Mesenchymal stem cell (in vitro differentiated cells and primary cell): ENCODE measurements at regions not wholly inside any gene's neighbourhood (a gene's known extent, or its start where the extent isn't known, plus 50 kb on each side); places are given as distances from the start of the nearest gene placed in this dataset.

Source experiments
- DNase-seq: peaks from one replicate; pipeline ENCODE4 v3.0.0-alpha.2; 2013
- H2AFZ ChIP-seq: one replicate; pipeline ENCODE4 v1.6.1; 2013; ENCODE audit warnings: low read depth, mild to moderate bottlenecking, control low read depth, inconsistent platforms, low read length, moderate library complexity
- H2AK5ac ChIP-seq: 2 replicates; pipeline ENCODE4 v1.6.1; 2013; ENCODE audit warnings: low read length, moderate library complexity, mild to moderate bottlenecking, inconsistent platforms; ENCODE audit not compliant: severe bottlenecking
- H2BK120ac ChIP-seq: one replicate; pipeline ENCODE4 v1.6.1; 2013; ENCODE audit warnings: low read depth, mild to moderate bottlenecking, inconsistent platforms, low read length, moderate library complexity
- H2BK12ac ChIP-seq, 2 experiments: one replicate each; pipeline ENCODE4 v1.6.1; 2013; ENCODE audit warnings: inconsistent platforms in 2 of 2, low read length in 2 of 2, mild to moderate bottlenecking in 2 of 2, moderate library complexity in 2 of 2, control low read depth in 1 of 2
- H2BK15ac ChIP-seq: one replicate; pipeline ENCODE4 v1.6.1; 2013; ENCODE audit warnings: mild to moderate bottlenecking, low read depth, inconsistent platforms; ENCODE audit not compliant: poor library complexity, severe bottlenecking
- H2BK5ac ChIP-seq: 2 replicates; pipeline ENCODE4 v1.6.1; 2013; ENCODE audit warnings: low read depth, mild to moderate bottlenecking, low read length, control low read depth, inconsistent platforms; ENCODE audit not compliant: poor library complexity, severe bottlenecking
- H3K14ac ChIP-seq, 2 experiments: one replicate each; pipeline ENCODE4 v1.6.1; 2013; ENCODE audit warnings: inconsistent platforms in 2 of 2, low read length in 2 of 2, control low read depth in 1 of 2, mild to moderate bottlenecking in 1 of 2, moderate library complexity in 1 of 2
- H3K18ac ChIP-seq, 2 experiments: one replicate each; pipeline ENCODE4 v1.6.1; 2013; ENCODE audit warnings: inconsistent platforms in 2 of 2, low read length in 2 of 2, control low read depth in 1 of 2, low read depth in 1 of 2, mild to moderate bottlenecking in 1 of 2
- H3K23ac ChIP-seq, 2 experiments: one replicate each; pipeline ENCODE4 v1.6.1; 2013; ENCODE audit warnings: inconsistent platforms in 2 of 2, low read length in 2 of 2, mild to moderate bottlenecking in 2 of 2, moderate library complexity in 2 of 2, control low read depth in 1 of 2
- H3K27ac ChIP-seq: 2 replicates; pipeline ENCODE4 v1.5.1; 2013; ENCODE audit warnings: mild to moderate bottlenecking, moderate library complexity, low read length, control low read depth, inconsistent platforms; ENCODE audit not compliant: poor library complexity, severe bottlenecking
- H3K27me3 ChIP-seq, 2 experiments: 2 replicates each; pipeline versions ENCODE4 v1.6.1 to v1.7.0; 2013; ENCODE audit warnings: low read length in 2 of 2, mild to moderate bottlenecking in 2 of 2, moderate library complexity in 2 of 2, control low read depth in 1 of 2, inconsistent platforms in 1 of 2; ENCODE audit not compliant: control insufficient read depth in 1 of 2, insufficient read depth in 1 of 2
- H3K36me3 ChIP-seq, 2 experiments: 2 replicates each; pipeline versions ENCODE4 v1.6.1 to v1.7.0; 2013; ENCODE audit warnings: low read length in 2 of 2, control low read depth in 1 of 2, inconsistent platforms in 1 of 2, low read depth in 1 of 2, mild to moderate bottlenecking in 1 of 2; ENCODE audit not compliant: insufficient read depth in 2 of 2, control insufficient read depth in 1 of 2
- H3K4ac ChIP-seq, 2 experiments: one replicate each; pipeline ENCODE4 v1.6.1; 2013; ENCODE audit warnings: inconsistent platforms in 2 of 2, low read length in 2 of 2, mild to moderate bottlenecking in 2 of 2, moderate library complexity in 2 of 2, control low read depth in 1 of 2, low read depth in 1 of 2
- H3K4me1 ChIP-seq: 2 replicates; pipeline ENCODE4 v1.6.1; 2013; ENCODE audit warnings: low read depth, low read length, control low read depth; ENCODE audit not compliant: control insufficient read depth, insufficient read depth
- H3K4me2 ChIP-seq: 2 replicates; pipeline ENCODE4 v1.6.1; 2013; ENCODE audit warnings: low read length, mild to moderate bottlenecking, inconsistent platforms; ENCODE audit not compliant: poor library complexity, severe bottlenecking
- H3K4me3 ChIP-seq, 2 experiments: 2 replicates each; pipeline versions ENCODE4 v1.5.1 to v1.7.0; 2013; ENCODE audit warnings: low read length in 2 of 2, mild to moderate bottlenecking in 2 of 2, control low read depth in 1 of 2, low read depth in 1 of 2; ENCODE audit not compliant: insufficient read depth in 1 of 2
- H3K79me1 ChIP-seq: replicated peaks from 2 replicates; pipeline ENCODE4 v1.6.1; 2013; ENCODE audit warnings: mild to moderate bottlenecking, control low read depth, low read length, inconsistent platforms; ENCODE audit not compliant: poor library complexity, severe bottlenecking
- H3K9ac ChIP-seq: 2 replicates; pipeline ENCODE4 v1.7.0; 2013; ENCODE audit warnings: mild to moderate bottlenecking, low read length, moderate library complexity
- H3K9me3 ChIP-seq: 2 replicates; pipeline ENCODE4 v1.7.0; 2013; ENCODE audit warnings: mild to moderate bottlenecking, low read length; ENCODE audit not compliant: control insufficient read depth
- H4K8ac ChIP-seq: one replicate; pipeline ENCODE4 v1.6.1; 2013; ENCODE audit warnings: inconsistent platforms, mild to moderate bottlenecking, low read length, moderate library complexity
- H4K91ac ChIP-seq: one replicate; pipeline ENCODE4 v1.6.1; 2013; ENCODE audit warnings: mild to moderate bottlenecking, low read length, inconsistent platforms
- WGBS: methylation state at CpG from one replicate; pipeline ENCODE4 v1.1.7; 2013; ENCODE audit warnings: mixed read lengths; 5-methylcytosine and 5-hydroxymethylcytosine counted together

GRCh38 chr7:22587322-22587721 is 87.3 kb upstream of the STEAP1B start:
- H2BK12ac ChIP-seq: no peak overlapping the region
- no peak overlapping the region for H4K8ac ChIP-seq
- no peak overlapping the region for H3K23ac ChIP-seq
- no peaks in the 10 kb centered on the region for H3K9me3 ChIP-seq
- H2BK5ac ChIP-seq: no peak overlapping the region
- H3K79me1 ChIP-seq: peaks cover 2% of the 10 kb centered on the region
- H3K36me3 ChIP-seq: no peaks in the 10 kb centered on the region
- no peak overlapping the region for H3K9ac ChIP-seq
- no peak overlapping the region for H3K4me3 ChIP-seq
- no CpG with 5 or more reads among the region's 2 CpGs for WGBS
- H3K18ac ChIP-seq: no peak overlapping the region
- no peak overlapping the region for H2AK5ac ChIP-seq
- H2AFZ ChIP-seq: no peak overlapping the region
- no peak overlapping the region for H3K4ac ChIP-seq
- no peak overlapping the region for H2BK15ac ChIP-seq
- H3K27me3 ChIP-seq: no peaks in the 10 kb centered on the region
- peaks cover 24% of the 10 kb centered on the region for H3K4me1 ChIP-seq
- H3K27ac ChIP-seq: peak overlapping the region; percentile 97
- peak; percentile 87 for DNase-seq
- peak overlapping the region; percentile 81 for H2BK120ac ChIP-seq
- H3K14ac ChIP-seq: no peak overlapping the region
- H3K4me2 ChIP-seq: no peak overlapping the region
- H4K91ac ChIP-seq: no peak overlapping the region

DNA sequence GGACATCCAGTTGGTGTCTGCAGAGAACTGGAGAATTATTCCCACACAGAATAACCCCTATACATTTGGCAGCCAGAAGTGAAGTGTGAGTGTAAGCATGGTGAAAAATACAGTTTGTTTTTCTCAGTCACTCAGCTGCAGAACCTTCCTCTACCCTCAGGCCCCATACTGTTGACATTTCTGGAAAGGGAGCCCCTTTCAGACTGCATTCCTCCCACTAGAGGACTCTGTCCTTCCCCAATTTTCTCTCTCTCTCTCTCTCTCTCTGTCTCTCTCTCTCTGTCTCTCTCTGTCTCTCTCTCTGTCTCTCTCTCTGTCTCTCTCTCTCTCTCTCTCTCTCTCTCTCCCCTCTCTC is 86.8 kb upstream of the STEAP1B start:
- Histone ChIP-seq H3K9ac (no peak overlapping the region), H3K4ac (peak overlapping the region in 1 of 2 experiments; percentile 67), H3K23ac (no peak overlapping the region), H3K4me3 (no peak overlapping the region), H2BK12ac (peak overlapping the region; percentile 59 to 81), H3K14ac (no peak overlapping the region), H2BK5ac (peak overlapping the region; percentile 75), H3K27me3 (no peaks in the 10 kb centered on the region), H2AFZ (no peak overlapping the region), H2AK5ac (peak overlapping the region; percentile 93), H3K27ac (peak overlapping the region; percentile 97), H2BK15ac (no peak overlapping the region), H3K36me3 (no peaks in the 10 kb centered on the region), H3K4me1 (peaks cover 24% of the 10 kb centered on the region), H4K8ac (no peak overlapping the region), H4K91ac (no peak overlapping the region), H3K4me2 (no peak overlapping the region), H3K9me3 (no peaks in the 10 kb centered on the region), H3K18ac (peak overlapping the region in 1 of 2 experiments; percentile 50), H3K79me1 (peaks cover 2% of the 10 kb centered on the region), H2BK120ac (no peak overlapping the region)
- DNase-seq: peak; percentile 93

DNA sequence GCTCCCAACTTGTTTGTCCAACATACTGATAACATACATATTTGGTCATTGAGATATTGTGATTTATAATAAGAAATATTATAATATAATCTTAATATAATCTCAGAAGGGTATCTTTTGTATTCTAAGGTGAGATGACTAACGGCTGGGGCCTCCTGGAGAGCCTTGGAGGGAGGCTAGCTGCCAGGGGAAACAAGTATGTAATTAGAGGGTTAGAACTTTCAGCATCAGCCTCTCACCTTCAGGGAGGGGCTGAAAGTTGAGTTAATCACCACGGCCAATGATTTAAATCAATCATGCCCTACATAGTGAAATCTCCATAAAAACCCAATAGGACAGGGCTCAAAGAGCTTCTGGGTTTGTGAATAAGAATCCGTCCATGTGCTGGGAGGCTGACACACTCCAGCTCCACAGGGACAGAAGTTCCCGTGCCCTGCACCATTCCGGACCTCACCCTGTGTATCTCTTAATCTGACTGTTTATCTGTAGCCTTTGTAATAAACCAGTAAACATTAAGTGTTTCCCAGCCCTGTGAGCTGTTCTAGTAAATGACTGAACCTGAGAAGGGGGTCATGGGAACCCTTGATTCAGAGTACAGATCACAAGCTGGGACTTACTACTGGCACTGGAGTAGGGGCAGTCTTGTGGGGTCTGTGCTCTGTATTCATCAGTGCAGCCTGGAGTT is 86.3 kb upstream of the STEAP1B start:
- H4K91ac ChIP-seq: peak overlapping the region; percentile 93
- DNase-seq: peak; percentile 96
- no peaks in the 10 kb centered on the region for H3K36me3 ChIP-seq
- peak overlapping the region; percentile 82 to 83 for H3K18ac ChIP-seq
- 35% methylated on average over 4 of the region's 5 CpGs for WGBS
- no peaks in the 10 kb centered on the region for H3K9me3 ChIP-seq
- peak overlapping the region in 1 of 2 experiments; percentile 67 for H3K4ac ChIP-seq
- no peak overlapping the region for H3K9ac ChIP-seq
- H2AK5ac ChIP-seq: peak overlapping the region; percentile 93
- H4K8ac ChIP-seq: peak overlapping the region; percentile 79
- no peaks in the 10 kb centered on the region for H3K27me3 ChIP-seq
- peak overlapping the region; percentile 52 for H2BK120ac ChIP-seq
- peak overlapping the region; percentile 79 for H3K27ac ChIP-seq
- H2AFZ ChIP-seq: no peak overlapping the region
- peaks cover 2% of the 10 kb centered on the region for H3K79me1 ChIP-seq
- peak overlapping the region; percentile 75 for H2BK5ac ChIP-seq
- no peak overlapping the region for H3K23ac ChIP-seq
- H3K4me2 ChIP-seq: no peak overlapping the region
- H3K4me3 ChIP-seq: no peak overlapping the region
- no peak overlapping the region for H3K14ac ChIP-seq
- H3K4me1 ChIP-seq: peaks cover 24% of the 10 kb centered on the region
- no peak overlapping the region for H2BK15ac ChIP-seq
- H2BK12ac ChIP-seq: peak overlapping the region; percentile 87 to 92

- H2BK5ac ChIP-seq: no peak overlapping the region
- peaks cover 2% of the 10 kb centered on the region for H3K79me1 ChIP-seq
- peak overlapping the region in 1 of 2 experiments; percentile 25 for H3K18ac ChIP-seq
- no peak overlapping the region for H2AFZ ChIP-seq
- DNase-seq: peak; percentile 66
- H3K27me3 ChIP-seq: no peaks in the 10 kb centered on the region
- H3K4me3 ChIP-seq: no peak overlapping the region
- no peak overlapping the region for H3K4ac ChIP-seq
- H3K14ac ChIP-seq: no peak overlapping the region
- H2BK15ac ChIP-seq: no peak overlapping the region
- H3K36me3 ChIP-seq: no peaks in the 10 kb centered on the region
- H3K9me3 ChIP-seq: no peaks in the 10 kb centered on the region
- no peak overlapping the region for H2BK120ac ChIP-seq
- H2BK12ac ChIP-seq: peak overlapping the region in 1 of 2 experiments; percentile 5
- WGBS: no CpG with 5 or more reads among the region's 1 CpG
- no peak overlapping the region for H3K23ac ChIP-seq
- no peak overlapping the region for H3K9ac ChIP-seq
- peak overlapping the region; percentile 8 for H2AK5ac ChIP-seq
- peaks cover 18% of the 10 kb centered on the region for H3K4me1 ChIP-seq
- H4K8ac ChIP-seq: peak overlapping the region; percentile 82
- H4K91ac ChIP-seq: no peak overlapping the region
- no peak overlapping the region for H3K4me2 ChIP-seq
- no peak overlapping the region for H3K27ac ChIP-seq
Observed at GRCh38 chr7:22584179-22584578, 84.2 kb upstream of the STEAP1B start.
